ENCODE measurements at regions not wholly inside any gene's neighbourhood (a gene's known extent, or its start where the extent isn't known, plus 50 kb on each side); places are given as distances from the start of the nearest gene placed in this dataset.

DNA sequence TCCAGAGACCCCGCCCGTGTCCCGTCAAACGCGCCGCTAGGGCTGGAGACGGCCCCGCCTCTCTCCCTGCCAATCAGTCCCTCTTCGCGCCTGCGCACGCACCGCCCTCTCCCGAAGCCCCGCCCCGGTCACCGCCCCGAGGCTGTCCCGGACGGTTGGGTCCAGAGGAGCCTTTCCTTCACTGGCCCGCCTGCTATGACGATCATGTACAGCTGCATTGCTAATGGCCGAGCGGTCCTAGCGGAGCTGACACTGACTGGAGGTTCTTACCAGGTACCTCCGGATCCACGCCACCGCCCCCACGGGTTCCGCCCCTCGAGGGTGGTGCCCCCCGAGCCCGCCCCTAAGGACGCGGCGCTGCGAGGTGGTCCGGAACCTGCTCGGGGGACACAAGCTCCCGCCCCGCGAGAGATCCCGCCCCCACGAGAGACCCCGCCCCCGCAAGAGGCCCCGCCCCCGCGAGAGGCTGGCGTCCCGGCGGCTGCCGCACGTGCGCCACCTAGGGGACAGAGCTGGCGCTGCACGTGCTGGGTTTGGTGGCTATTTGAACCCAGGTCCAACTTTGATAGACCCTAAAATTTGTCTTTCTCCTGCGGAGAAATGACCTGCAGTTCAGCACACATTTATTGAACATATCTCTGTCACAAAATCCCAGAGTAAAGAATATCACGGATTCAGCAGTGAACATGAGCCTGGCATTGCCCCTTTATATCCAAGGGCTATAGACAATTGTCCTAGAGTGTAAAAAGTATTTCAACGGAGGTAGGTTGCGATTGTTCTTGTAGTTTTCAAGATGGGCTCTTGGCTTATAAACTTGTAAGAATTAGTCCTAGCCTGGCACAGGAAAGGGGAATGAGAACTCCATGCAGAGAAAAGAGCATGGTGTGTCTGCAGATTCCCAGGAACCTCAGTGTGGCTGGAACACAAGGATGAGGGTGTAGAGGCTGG, 88.7 kb downstream of the HNRNPD start:
- ATAC-seq, result peak; percentile 100
- no peaks in the 10 kb centered on the region for H3K79me2 ChIP-seq (ENCODE audit: control insufficient read depth, insufficient read depth, low read length)
- H3K9ac ChIP-seq (ENCODE audit: control insufficient read depth, insufficient read depth, low read length), result no peak overlapping the region
- peak overlapping the region; percentile 93 for H3K4me2 ChIP-seq (ENCODE audit: control insufficient read depth, insufficient read depth)
- POLR2A ChIA-PET, result interaction anchor here (1.2 kb wide), 1 partner anchor 89 kb away, joined by 6 read pairs; the partner anchor contains the start of gene HNRNPD
- H3K27me3 ChIP-seq (replicated peaks in 1 of 2; ENCODE audit: control insufficient read depth in 2 of 2, insufficient read depth in 2 of 2, low read length in 1 of 2), result peaks cover 0 to 10% of the 10 kb centered on the region in 2 experiments; a peak in 1 of 4 replicates
- peak; percentile 79 for DNase-seq (ENCODE audit: low read depth, low spot score)
- no peaks in the 10 kb centered on the region; the same call in 1 of the 3 replicates for H3K9me3 ChIP-seq (replicated peaks; ENCODE audit: control insufficient read depth, insufficient read depth, low read length)
- intact Hi-C loops (cut with micrococcal nuclease; ENCODE audit: unreplicated experiment), result loop anchor here (10.0 kb wide), 1 partner anchor 140 kb away; no protein-coding TSS in a partner anchor
- no peaks in the 10 kb centered on the region for H4K20me1 ChIP-seq (ENCODE audit: control insufficient read depth, insufficient read depth)
- no peaks in the 10 kb centered on the region for H3K36me3 ChIP-seq (ENCODE audit: control insufficient read depth in 2 of 2, insufficient read depth in 2 of 2, low read length in 1 of 2)
- in situ Hi-C loops (cut with MboI), result no loop called here
- FAIRE-seq, result peak; percentile 76
- RAD21 ChIA-PET (ENCODE audit: unreplicated experiment), result interaction anchor here (0.8 to 1.2 kb wide), 5 partner anchors 19 to 818 kb away, joined by 3 to 6 read pairs (median 4); no protein-coding TSS in a partner anchor
- no TSS peak for BruUV-seq (replicated peaks)
- peak overlapping the region; percentile 63 for H3K4me3 ChIP-seq
- no peaks in the 10 kb centered on the region; the same call in 1 of the 2 replicates for H3K4me1 ChIP-seq (ENCODE audit: control insufficient read depth, insufficient read depth, low read length)
- SMC1A ChIA-PET (ENCODE audit: uncharacterized antibody, unreplicated experiment), result interaction anchor here (1.0 to 1.2 kb wide), 2 partner anchors 12 to 15 kb away, joined by 3 to 4 read pairs; no protein-coding TSS in a partner anchor
- no peak overlapping the region for H3K27ac ChIP-seq (ENCODE audit: control insufficient read depth, insufficient read depth)
- 1% methylated on average over 40 of the region's 61 CpGs for WGBS (ENCODE audit: insufficient coverage, insufficient replicate concordance, low lambda C conversion rate, missing lambda C conversion rate)
- H2AFZ ChIP-seq (ENCODE audit: control insufficient read depth, low read depth, low read length), result peak overlapping the region; percentile 52
- CTCF ChIA-PET, result interaction anchor here (0.6 to 1.5 kb wide), 10 partner anchors 11 to 858 kb away, joined by 3 to 6 read pairs (median 4); partner anchors contain the start of gene HNRNPDL
- peak in 1 of 2 experiments; percentile 81; a peak in 2 of 3 replicates for TF ChIP-seq EGR1 (IDR thresholded peaks at IDR 0.05; ENCODE audit: borderline replicate concordance in 1 of 2, low read depth in 2 of 2, low read length in 2 of 2)
- peak; percentile 73 for TF ChIP-seq CREM (IDR thresholded peaks at IDR 0.05; ENCODE audit: low read depth)
- TF ChIP-seq NRF1 (conservative IDR thresholded peaks at IDR 0.05; ENCODE audit: low read depth, low read length), result peak; percentile 70
- TF ChIP-seq, protein P1, sequence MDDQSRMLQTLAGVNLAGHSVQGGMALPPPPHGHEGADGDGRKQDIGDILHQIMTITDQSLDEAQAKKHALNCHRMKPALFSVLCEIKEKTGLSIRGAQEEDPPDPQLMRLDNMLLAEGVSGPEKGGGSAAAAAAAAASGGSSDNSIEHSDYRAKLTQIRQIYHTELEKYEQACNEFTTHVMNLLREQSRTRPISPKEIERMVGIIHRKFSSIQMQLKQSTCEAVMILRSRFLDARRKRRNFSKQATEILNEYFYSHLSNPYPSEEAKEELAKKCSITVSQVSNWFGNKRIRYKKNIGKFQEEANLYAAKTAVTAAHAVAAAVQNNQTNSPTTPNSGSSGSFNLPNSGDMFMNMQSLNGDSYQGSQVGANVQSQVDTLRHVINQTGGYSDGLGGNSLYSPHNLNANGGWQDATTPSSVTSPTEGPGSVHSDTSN (IDR thresholded peaks at IDR 0.05; ENCODE audit: insufficient replicate concordance, low read depth, low read length), result peak; percentile 92
- TF ChIP-seq, protein P2, sequence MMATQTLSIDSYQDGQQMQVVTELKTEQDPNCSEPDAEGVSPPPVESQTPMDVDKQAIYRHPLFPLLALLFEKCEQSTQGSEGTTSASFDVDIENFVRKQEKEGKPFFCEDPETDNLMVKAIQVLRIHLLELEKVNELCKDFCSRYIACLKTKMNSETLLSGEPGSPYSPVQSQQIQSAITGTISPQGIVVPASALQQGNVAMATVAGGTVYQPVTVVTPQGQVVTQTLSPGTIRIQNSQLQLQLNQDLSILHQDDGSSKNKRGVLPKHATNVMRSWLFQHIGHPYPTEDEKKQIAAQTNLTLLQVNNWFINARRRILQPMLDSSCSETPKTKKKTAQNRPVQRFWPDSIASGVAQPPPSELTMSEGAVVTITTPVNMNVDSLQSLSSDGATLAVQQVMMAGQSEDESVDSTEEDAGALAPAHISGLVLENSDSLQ (IDR thresholded peaks at IDR 0.05), result peak; percentile 97
- TF ChIP-seq NR2C1 (IDR thresholded peaks at IDR 0.05), result no peak
- TF ChIP-seq HDGF (IDR thresholded peaks at IDR 0.05), result peak; percentile 88
- peak; percentile 72 for TF ChIP-seq RFX5 (IDR thresholded peaks at IDR 0.05; ENCODE audit: low read depth, low read length)
- TF ChIP-seq RAD21 (IDR thresholded peaks at IDR 0.05; ENCODE audit: insufficient read depth, low read depth, low read length), result peak; percentile 31; the same call in 1 of the 2 replicates
- 0 out of 2 replicates have a peak, but pooled peaks have one; percentile 12 for TF ChIP-seq SMC3 (IDR thresholded peaks at IDR 0.05; ENCODE audit: borderline replicate concordance, low read length)
- peak; percentile 56 to 86; a peak in 3 of 4 replicates for TF ChIP-seq BHLHE40 (IDR thresholded peaks at IDR 0.05; ENCODE audit: borderline replicate concordance in 1 of 2, low read depth in 2 of 2, low read length in 1 of 2)
- TF ChIP-seq BCL11A (IDR thresholded peaks at IDR 0.05; ENCODE audit: low read depth, low read length), result no peak
- no peak for TF ChIP-seq POLR2AphosphoS2 (IDR thresholded peaks at IDR 0.05; ENCODE audit: low read depth, low read length)
- no peak for TF ChIP-seq IKZF1 (conservative IDR thresholded peaks at IDR 0.05)
- TF ChIP-seq EP300 (IDR thresholded peaks at IDR 0.05; ENCODE audit: borderline replicate concordance in 1 of 2, control insufficient read depth in 1 of 2, low read depth in 2 of 2, low read length in 2 of 2), result no peak
- no peak for TF ChIP-seq SMAD5 (IDR thresholded peaks at IDR 0.05; ENCODE audit: low read depth)
- TF ChIP-seq CBX3 (IDR thresholded peaks at IDR 0.05; ENCODE audit: borderline replicate concordance, low read depth), result no peak
- TF ChIP-seq PML (IDR thresholded peaks at IDR 0.05; ENCODE audit: low read length), result no peak
- no peak for TF ChIP-seq MEF2A (IDR thresholded peaks at IDR 0.05; ENCODE audit: insufficient read depth, low read depth, low read length)
- TF ChIP-seq NFIC (IDR thresholded peaks at IDR 0.05; ENCODE audit: low read depth, low read length), result no peak
- peak; percentile 76 for TF ChIP-seq CREB1 (IDR thresholded peaks at IDR 0.05; ENCODE audit: low read depth)

Measured in GM12878 (cell line).